HPDE6-E6E7 (cell line): ENCODE measurements at regions not wholly inside any gene's neighbourhood (a gene's known extent, or its start where the extent isn't known, plus 50 kb on each side); places are given as distances from the start of the nearest gene placed in this dataset.

Experiments
- DNase-seq: peaks from one replicate; pipeline ENCODE4 v3.0.0; 2011; ENCODE audit warnings: missing footprints; ENCODE audit errors: extremely low spot score

GRCh38 chr3:86303935-86304334 is 687.0 kb downstream of the VGLL3 start:
- DNase-seq: no peak

GRCh38 chr3:86282106-86282787 is 708.7 kb downstream of the VGLL3 start:
- no peak for DNase-seq

GRCh38 chr3:86269364-86270155 is 721.4 kb downstream of the VGLL3 start:
- DNase-seq: no peak

GRCh38 chr3:86257955-86258641 is 732.9 kb downstream of the VGLL3 start:
- no peak for DNase-seq

- no peak for DNase-seq
Observed at GRCh38 chr3:86254480-86254879, 736.5 kb downstream of the VGLL3 start.

- no peak for DNase-seq
Observed at GRCh38 chr3:86251781-86252180, 739.2 kb downstream of the VGLL3 start.

- DNase-seq: no peak
Observed at GRCh38 chr3:86249833-86250232, 741.1 kb downstream of the VGLL3 start.

GRCh38 chr3:86245360-86245759 is 745.6 kb downstream of the VGLL3 start:
- peak; percentile 0 for DNase-seq

GRCh38 chr3:86244905-86245304 is 746.0 kb downstream of the VGLL3 start:
- DNase-seq: no peak

GRCh38 chr3:86239946-86240345 is 751.0 kb downstream of the VGLL3 start:
- DNase-seq: no peak

- no peak for DNase-seq
Observed at GRCh38 chr3:86234506-86235254, 756.3 kb downstream of the VGLL3 start.

- no peak for DNase-seq
Observed at GRCh38 chr3:86230762-86231161, 760.2 kb downstream of the VGLL3 start.

- no peak for DNase-seq
Observed at GRCh38 chr3:86229775-86230094, 761.2 kb downstream of the VGLL3 start.

- no peak for DNase-seq
Observed at GRCh38 chr3:86229086-86229774, 761.7 kb downstream of the VGLL3 start.

- no peak for DNase-seq
Observed at GRCh38 chr3:86228101-86228500, 762.8 kb downstream of the VGLL3 start.

- no peak for DNase-seq
Observed at GRCh38 chr3:86225461-86225860, 765.5 kb downstream of the VGLL3 start.

GRCh38 chr3:86221601-86222000 is 769.3 kb downstream of the VGLL3 start:
- DNase-seq: no peak

GRCh38 chr3:86208772-86209171 is 782.2 kb downstream of the VGLL3 start:
- no peak for DNase-seq

- no peak for DNase-seq
Observed at GRCh38 chr3:86182606-86183005, 808.3 kb downstream of the VGLL3 start.

GRCh38 chr3:86180696-86181095 is 810.3 kb downstream of the VGLL3 start:
- peak; percentile 22 for DNase-seq

GRCh38 chr3:86178095-86178494 is 812.9 kb downstream of the VGLL3 start:
- DNase-seq: no peak

- no peak for DNase-seq
Observed at GRCh38 chr3:86176445-86176784, 814.5 kb downstream of the VGLL3 start.
